ENCODE measurements at regions not wholly inside any gene's neighbourhood (a gene's known extent, or its start where the extent isn't known, plus 50 kb on each side); places are given as distances from the start of the nearest gene placed in this dataset.

DNA sequence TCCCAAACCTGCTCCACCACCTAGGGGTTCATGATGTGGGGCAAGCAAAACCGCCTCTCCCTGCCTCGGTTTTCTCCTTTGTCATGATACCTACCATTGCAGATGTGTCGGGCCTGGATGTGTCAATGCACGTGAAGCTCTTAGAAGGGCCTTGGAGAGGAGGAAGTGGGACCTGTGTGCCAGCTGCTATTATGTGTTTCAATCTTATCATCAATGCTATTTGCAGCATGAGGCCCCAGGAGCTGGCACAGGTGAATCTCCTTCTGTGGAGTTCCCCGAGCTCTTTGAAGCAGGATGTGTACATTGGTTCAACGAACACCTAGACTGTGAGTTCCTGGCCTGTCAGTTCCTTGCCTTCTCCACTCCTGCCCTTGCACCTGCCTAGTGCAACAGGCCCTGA, 331.6 kb downstream of the CTTN start:
- Histone ChIP-seq H3K27me3 (ENCODE audit: insufficient read depth, low read length, poor library complexity) (no peaks in the 10 kb centered on the region), H2AFZ (ENCODE audit: low read depth, low read length) (no peak overlapping the region), H3K9ac (ENCODE audit: low read depth, low read length) (no peak overlapping the region), H3K9me3 (ENCODE audit: insufficient read depth, low read length, severe bottlenecking) (no peaks in the 10 kb centered on the region), H3K4me1 (ENCODE audit: insufficient read depth, low read length) (no peaks in the 10 kb centered on the region), H3K79me2 (ENCODE audit: insufficient read depth, low read length) (no peaks in the 10 kb centered on the region), H3K4me3 (ENCODE audit: low read depth in 1 of 2, low read length in 2 of 2) (no peak overlapping the region), H3K27ac (ENCODE audit: low read length) (no peak overlapping the region), H4K20me1 (ENCODE audit: insufficient read depth, low read length) (peaks cover 4% of the 10 kb centered on the region; the same call in 1 of the 2 replicates), H3K4me2 (ENCODE audit: insufficient read depth, low read length) (no peak overlapping the region), H3K36me3 (ENCODE audit: insufficient read depth, low read length) (no peaks in the 10 kb centered on the region)
- DNase-seq (no peak), ATAC-seq (ENCODE audit: insufficient read depth, low read depth) (no peak)
- TF ChIP-seq CTCF (IDR thresholded peaks at IDR 0.05; ENCODE audit: borderline replicate concordance, extremely low read depth, low read length, poor library complexity, severe bottlenecking) (no peak), EZH2 (IDR thresholded peaks at IDR 0.05; ENCODE audit: borderline replicate concordance, low read depth, low read length, severe bottlenecking) (no peak)

GRCh38 chr11:70730411-70730810, 332.1 kb downstream of the CTTN start:
- Histone ChIP-seq H3K36me3 (ENCODE audit: insufficient read depth, low read length) (no peaks in the 10 kb centered on the region), H3K27ac (ENCODE audit: low read length) (no peak overlapping the region), H3K79me2 (ENCODE audit: insufficient read depth, low read length) (no peaks in the 10 kb centered on the region), H3K9me3 (ENCODE audit: insufficient read depth, low read length, severe bottlenecking) (no peaks in the 10 kb centered on the region), H3K4me3 (ENCODE audit: low read depth in 1 of 2, low read length in 2 of 2) (no peak overlapping the region), H3K4me1 (ENCODE audit: insufficient read depth, low read length) (no peaks in the 10 kb centered on the region), H4K20me1 (ENCODE audit: insufficient read depth, low read length) (peaks cover 4% of the 10 kb centered on the region; the same call in 1 of the 2 replicates), H3K9ac (ENCODE audit: low read depth, low read length) (no peak overlapping the region), H3K4me2 (ENCODE audit: insufficient read depth, low read length) (no peak overlapping the region), H2AFZ (ENCODE audit: low read depth, low read length) (no peak overlapping the region), H3K27me3 (ENCODE audit: insufficient read depth, low read length, poor library complexity) (no peaks in the 10 kb centered on the region)
- no peak for ATAC-seq (ENCODE audit: insufficient read depth, low read depth)
- TF ChIP-seq CTCF (IDR thresholded peaks at IDR 0.05; ENCODE audit: borderline replicate concordance, extremely low read depth, low read length, poor library complexity, severe bottlenecking) (no peak), EZH2 (IDR thresholded peaks at IDR 0.05; ENCODE audit: borderline replicate concordance, low read depth, low read length, severe bottlenecking) (no peak)
- no peak for DNase-seq

DNA sequence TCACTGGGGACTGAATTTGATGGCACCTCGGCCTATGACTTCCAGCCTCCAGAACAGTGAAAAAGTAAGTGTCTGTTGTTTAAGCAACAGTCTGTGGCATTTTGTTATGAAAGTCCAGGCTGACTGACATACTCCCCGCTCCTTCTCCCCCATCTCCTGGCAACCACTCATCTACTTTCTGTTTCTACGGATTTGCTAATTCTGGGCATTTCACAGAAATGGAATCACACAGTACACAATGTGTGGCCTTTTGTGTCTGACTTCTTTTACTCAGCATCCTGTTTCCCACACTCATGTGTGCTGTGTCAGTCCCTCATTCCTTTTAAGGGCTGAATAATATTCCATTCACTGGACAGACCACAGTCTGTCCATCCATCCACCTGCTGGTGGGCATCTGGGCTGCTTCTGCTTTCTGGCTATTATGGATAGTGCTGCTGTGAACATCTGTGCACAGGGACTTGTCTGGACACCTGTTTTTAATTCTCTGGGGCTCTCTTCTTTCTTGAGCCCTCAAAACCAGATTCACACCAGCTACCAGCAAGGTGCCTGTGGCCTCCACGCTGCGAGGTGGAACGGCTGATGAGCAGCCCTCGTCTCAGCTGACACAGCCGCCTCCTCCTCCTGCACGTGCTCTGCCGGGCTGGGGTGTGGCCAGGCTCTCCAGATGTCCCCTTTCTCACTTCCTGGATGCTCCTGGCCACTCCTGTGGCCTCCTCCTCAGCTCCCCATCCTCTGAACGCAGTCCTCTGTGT, 333.1 kb downstream of the CTTN start:
- no peak overlapping the region for H3K4me3 ChIP-seq (ENCODE audit: low read depth in 1 of 2, low read length in 2 of 2)
- no peak overlapping the region for H2AFZ ChIP-seq (ENCODE audit: low read depth, low read length)
- ATAC-seq (ENCODE audit: insufficient read depth, low read depth) (no peak), DNase-seq (no peak)
- H3K4me2 ChIP-seq (ENCODE audit: insufficient read depth, low read length) = no peak overlapping the region
- no peaks in the 10 kb centered on the region for H3K4me1 ChIP-seq (ENCODE audit: insufficient read depth, low read length)
- no peak overlapping the region for H3K9ac ChIP-seq (ENCODE audit: low read depth, low read length)
- H3K9me3 ChIP-seq (ENCODE audit: insufficient read depth, low read length, severe bottlenecking) = no peaks in the 10 kb centered on the region
- H4K20me1 ChIP-seq (ENCODE audit: insufficient read depth, low read length) = peaks cover 4% of the 10 kb centered on the region; the same call in 1 of the 2 replicates
- no peaks in the 10 kb centered on the region for H3K36me3 ChIP-seq (ENCODE audit: insufficient read depth, low read length)
- H3K27me3 ChIP-seq (ENCODE audit: insufficient read depth, low read length, poor library complexity) = no peaks in the 10 kb centered on the region
- no peaks in the 10 kb centered on the region for H3K79me2 ChIP-seq (ENCODE audit: insufficient read depth, low read length)
- no peak overlapping the region for H3K27ac ChIP-seq (ENCODE audit: low read length)
- TF ChIP-seq EZH2 (IDR thresholded peaks at IDR 0.05; ENCODE audit: borderline replicate concordance, low read depth, low read length, severe bottlenecking) (no peak), CTCF (IDR thresholded peaks at IDR 0.05; ENCODE audit: borderline replicate concordance, extremely low read depth, low read length, poor library complexity, severe bottlenecking) (no peak)
